SK-N-MC (cell line): ENCODE measurements at regions not wholly inside any gene's neighbourhood (a gene's known extent, or its start where the extent isn't known, plus 50 kb on each side); places are given as distances from the start of the nearest gene placed in this dataset.
A peak's percentile ranks its signal among the peaks of the same experiment; 100 is the strongest.

Experiments used
- DNase-seq: peaks from one replicate; pipeline ENCODE4 v3.0.0-alpha.2; 2011; ENCODE audit warnings: low read depth, low spot score
- H3K27ac ChIP-seq: fragments of 200-600 bp; sonication (generic); 2 replicates; pipeline ENCODE4 v1.5.1; 2016; ENCODE audit warnings: mixed run types
- H3K36me3 ChIP-seq: fragments of 200-600 bp; sonication (generic); 2 replicates; pipeline ENCODE4 v1.6.1; 2017; ENCODE audit warnings: antibody characterized with exemption, low read length, mixed read lengths; ENCODE audit not compliant: insufficient read depth
- H3K4me3 ChIP-seq: fragments of 200-600 bp; sonication (generic); 2 replicates; pipeline ENCODE4 v1.5.1; 2016
- H3K9ac ChIP-seq: fragments of 200-600 bp; sonication (generic); 2 replicates; pipeline ENCODE4 v1.8.0; 2017; ENCODE audit warnings: mixed run types, mixed read lengths; ENCODE audit not compliant: insufficient read length
- H3K9me3 ChIP-seq: fragments of 200-600 bp; sonication (generic); 2 replicates; pipeline ENCODE4 v1.6.1; 2017; ENCODE audit warnings: low read depth, mild to moderate bottlenecking, antibody characterized with exemption, low read length, moderate library complexity, mixed read lengths
- EZH2 ChIP-seq: fragments of 200-600 bp; sonication (generic); IDR thresholded peaks from one replicate; pipeline ENCODE4 v1.6.1; 2017; ENCODE audit warnings: antibody characterized with exemption
- FOXP2 ChIP-seq: optimal IDR thresholded peaks from 2 replicates; pipeline ENCODE3; 2011; ENCODE audit warnings: mild to moderate bottlenecking, moderate library complexity; ENCODE audit not compliant: insufficient read depth; ENCODE audit errors: extremely low read length, control extremely low read depth
- POLR2AphosphoS5 ChIP-seq: IDR thresholded peaks from 2 replicates; pipeline ENCODE4 v1.6.1; 2012; ENCODE audit warnings: mild to moderate bottlenecking, low read depth, low read length, borderline replicate concordance

DNA sequence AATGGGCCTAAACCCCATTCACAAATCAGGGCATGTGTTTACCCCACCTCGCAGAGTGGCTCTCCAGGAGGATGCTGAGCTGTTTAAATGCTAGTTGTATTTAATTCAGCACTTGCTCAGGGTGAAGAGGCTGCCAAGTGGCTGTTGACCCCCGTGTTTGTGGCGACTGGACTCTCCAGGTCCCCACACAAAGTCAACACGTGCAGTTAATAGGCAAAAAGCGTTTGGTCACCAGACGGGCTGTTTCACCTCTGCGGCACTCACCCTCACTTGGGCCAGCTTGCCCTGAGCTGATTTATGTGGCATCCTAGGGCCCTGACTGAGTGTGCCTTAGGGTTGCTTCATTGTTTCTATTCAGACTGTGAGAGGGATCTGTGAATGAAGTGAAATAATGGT is 152.3 kb downstream of the GAS1 start:
- TF ChIP-seq FOXP2, result no peak
- TF ChIP-seq POLR2AphosphoS5, result no peak
- TF ChIP-seq EZH2, result no peak
- Histone ChIP-seq H3K4me3 (peak overlapping the region; percentile 73), H3K27ac (peak overlapping the region; percentile 99), H3K9ac (peak overlapping the region; percentile 63), H3K9me3 (no peaks in the 10 kb centered on the region), H3K36me3 (no peaks in the 10 kb centered on the region)
- no peak for DNase-seq

DNA sequence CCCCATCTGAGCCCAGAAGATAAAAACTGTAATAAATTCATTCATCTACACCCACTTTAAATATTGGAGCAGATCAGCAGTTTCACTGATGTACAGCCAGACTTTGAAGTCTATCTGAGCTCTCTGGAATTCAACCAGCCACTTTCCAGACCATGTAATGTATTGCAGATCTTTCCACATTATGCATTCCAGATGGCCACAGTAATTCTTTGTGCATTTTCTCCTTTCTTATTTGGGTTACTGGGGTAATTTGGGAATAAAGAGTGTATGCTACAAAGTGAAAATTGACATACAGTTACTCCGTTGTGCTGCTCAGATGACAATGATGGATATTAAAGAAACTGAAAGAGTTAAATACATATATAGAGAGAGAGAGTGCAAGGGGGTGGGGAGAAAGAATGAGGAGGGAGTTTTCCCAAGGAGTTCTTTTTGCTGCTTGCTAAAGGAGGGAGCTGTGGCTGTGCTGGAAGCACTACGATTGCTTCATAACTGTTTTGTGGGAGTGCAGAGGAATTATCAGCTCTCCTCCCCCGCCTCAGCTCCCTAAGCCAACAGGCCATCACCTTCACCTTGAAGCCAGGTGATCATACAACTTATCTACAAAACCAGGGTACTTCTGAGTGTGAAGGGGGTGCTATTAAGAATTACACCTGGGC is 152.8 kb downstream of the GAS1 start:
- Histone ChIP-seq H3K4me3 (peak overlapping the region; percentile 73), H3K9ac (peak overlapping the region; percentile 63), H3K36me3 (no peaks in the 10 kb centered on the region), H3K27ac (peak overlapping the region; percentile 99), H3K9me3 (no peaks in the 10 kb centered on the region)
- DNase-seq, result peak; percentile 93
- no peak for TF ChIP-seq EZH2
- TF ChIP-seq POLR2AphosphoS5, result peak; percentile 61; the same call in 1 of the 2 replicates

DNA sequence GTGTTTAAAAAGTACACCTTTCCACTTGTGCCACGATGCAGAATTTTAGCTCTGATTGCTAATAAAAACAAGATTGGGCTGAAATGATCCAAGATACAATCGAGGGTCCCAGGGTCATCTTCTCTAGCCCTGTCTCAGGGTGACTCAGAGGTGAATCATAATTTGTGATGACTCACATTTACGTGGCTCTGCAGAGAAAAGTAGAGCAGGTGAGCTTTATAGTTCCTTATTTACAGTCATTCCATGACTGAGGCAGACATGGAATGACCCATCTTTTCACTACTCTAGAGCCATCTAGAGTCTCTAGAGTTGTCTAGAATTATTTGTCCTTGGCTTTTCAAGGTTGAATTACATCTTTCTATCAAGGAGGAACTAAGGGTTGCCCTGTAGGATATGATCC is 155.2 kb downstream of the GAS1 start:
- Histone ChIP-seq H3K9ac (no peak overlapping the region), H3K27ac (no peak overlapping the region), H3K9me3 (no peaks in the 10 kb centered on the region), H3K4me3 (no peak overlapping the region), H3K36me3 (no peaks in the 10 kb centered on the region)
- no peak for DNase-seq
- no peak for TF ChIP-seq FOXP2
- no peak for TF ChIP-seq EZH2
- no peak for TF ChIP-seq POLR2AphosphoS5

DNA sequence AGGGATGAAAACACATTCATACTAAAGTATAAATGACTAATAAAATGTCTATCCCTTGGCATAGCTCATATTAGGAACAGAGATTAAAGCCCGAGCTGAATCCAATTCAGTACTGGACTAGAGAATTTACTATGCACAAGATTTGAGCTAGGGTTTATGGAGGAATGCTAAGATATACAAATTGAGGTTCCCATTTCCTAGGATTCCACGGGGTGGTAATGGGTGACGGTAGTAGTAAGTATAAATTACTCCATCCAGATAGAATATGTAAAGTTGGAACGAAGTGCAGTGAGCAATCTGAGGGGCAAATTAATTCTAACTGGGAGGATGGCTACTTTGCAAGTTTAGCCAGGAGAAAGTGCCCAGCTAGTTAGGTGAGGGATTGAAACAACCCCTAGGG is 156.5 kb downstream of the GAS1 start:
- TF ChIP-seq EZH2 (no peak), FOXP2 (no peak), POLR2AphosphoS5 (no peak)
- peak overlapping the region; percentile 60 for H3K4me3 ChIP-seq
- H3K27ac ChIP-seq, result peak overlapping the region; percentile 90
- no peaks in the 10 kb centered on the region for H3K36me3 ChIP-seq
- no peaks in the 10 kb centered on the region for H3K9me3 ChIP-seq
- DNase-seq, result no peak
- peak overlapping the region; percentile 49 for H3K9ac ChIP-seq

DNA sequence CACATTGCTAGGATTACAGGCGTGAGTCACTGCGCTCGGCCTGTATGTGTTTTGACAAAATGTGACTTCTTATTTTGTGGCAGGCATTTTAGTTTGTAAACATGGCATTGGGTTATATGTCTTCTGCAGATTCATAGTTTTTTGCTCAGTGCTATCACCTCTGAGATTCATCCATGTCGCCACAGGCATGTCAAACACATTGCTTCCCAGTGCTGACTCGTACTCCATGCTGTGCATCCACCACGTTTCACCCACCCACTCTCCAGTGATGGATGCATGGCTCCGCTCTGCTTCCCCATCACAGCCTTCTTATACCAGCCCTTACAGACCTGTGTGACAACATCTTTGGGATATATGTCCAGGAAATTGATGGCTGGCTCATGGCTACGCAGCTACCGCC is 158.8 kb downstream of the GAS1 start:
- no peak for DNase-seq
- no peak for TF ChIP-seq EZH2
- TF ChIP-seq POLR2AphosphoS5, result no peak
- no peak for TF ChIP-seq FOXP2
- H3K9me3 ChIP-seq, result no peaks in the 10 kb centered on the region
- no peaks in the 10 kb centered on the region for H3K36me3 ChIP-seq
- H3K27ac ChIP-seq, result no peak overlapping the region
- no peak overlapping the region for H3K9ac ChIP-seq
- H3K4me3 ChIP-seq, result no peak overlapping the region

DNA sequence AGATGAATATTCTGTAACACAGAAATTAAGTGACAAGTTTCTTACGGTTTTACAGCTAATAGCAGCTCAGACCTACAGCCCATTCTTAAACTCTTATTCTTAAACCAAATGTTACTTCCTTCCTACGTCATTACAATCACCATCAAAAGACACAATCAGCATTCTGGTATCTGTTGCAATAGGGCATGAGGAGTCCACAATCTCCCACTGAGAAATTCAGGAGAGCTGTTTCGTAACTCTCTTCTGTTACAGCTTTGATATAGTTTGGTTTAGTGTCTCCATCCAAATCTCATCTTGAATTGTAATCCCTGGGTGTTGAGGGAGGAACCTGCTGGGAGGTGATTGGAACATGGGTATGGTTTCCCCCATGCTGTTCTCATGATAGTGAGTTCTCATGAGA is 163.4 kb downstream of the GAS1 start:
- Histone ChIP-seq H3K9me3 (no peaks in the 10 kb centered on the region), H3K27ac (no peak overlapping the region), H3K36me3 (no peaks in the 10 kb centered on the region), H3K9ac (no peak overlapping the region), H3K4me3 (no peak overlapping the region)
- DNase-seq, result no peak
- TF ChIP-seq FOXP2 (no peak), EZH2 (no peak), POLR2AphosphoS5 (no peak)

DNA sequence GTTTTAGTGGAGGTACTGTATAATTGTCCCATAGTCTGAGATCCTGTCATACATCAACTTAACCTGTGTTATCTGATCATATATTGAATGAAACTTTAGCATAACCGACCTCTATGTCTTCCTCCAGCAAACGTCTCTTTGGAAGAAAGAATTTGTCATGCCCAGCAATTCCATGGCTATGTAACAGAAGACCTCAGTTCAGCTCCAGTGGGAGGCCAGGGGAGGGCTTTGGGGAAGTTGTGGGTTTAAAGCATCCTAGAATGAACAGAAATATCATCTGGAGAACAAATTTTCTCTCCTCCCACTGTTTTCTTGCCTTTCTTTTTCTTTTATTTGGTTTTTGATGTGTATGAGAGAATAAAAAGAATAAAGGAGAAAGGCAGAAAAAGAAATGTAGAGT is 164.5 kb downstream of the GAS1 start:
- TF ChIP-seq EZH2 (no peak), FOXP2 (no peak), POLR2AphosphoS5 (no peak)
- H3K4me3 ChIP-seq, result no peak overlapping the region
- H3K27ac ChIP-seq, result no peak overlapping the region

DNA sequence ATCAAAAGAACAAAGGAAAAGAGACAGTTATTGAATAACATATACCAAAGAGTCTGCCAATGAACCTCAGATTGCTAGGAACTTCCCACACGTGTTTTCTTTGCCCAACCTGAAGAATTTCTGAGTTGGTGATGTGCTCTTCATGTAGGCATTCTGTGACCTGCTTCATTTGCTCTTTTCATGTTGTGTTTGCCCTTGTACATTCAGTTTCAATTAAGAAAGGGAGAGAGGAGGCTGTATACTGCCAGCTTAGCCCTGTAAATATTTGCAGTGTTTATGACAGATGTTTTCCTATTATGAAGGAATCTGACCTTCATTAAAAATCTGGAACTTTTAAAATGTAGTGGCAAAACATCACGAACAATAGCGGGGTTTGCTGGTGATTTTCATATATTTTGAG is 168.5 kb downstream of the GAS1 start:
- Histone ChIP-seq H3K27ac (no peak overlapping the region), H3K9me3 (no peaks in the 10 kb centered on the region), H3K36me3 (no peaks in the 10 kb centered on the region), H3K4me3 (no peak overlapping the region), H3K9ac (no peak overlapping the region)
- TF ChIP-seq FOXP2 (no peak), POLR2AphosphoS5 (no peak), EZH2 (no peak)
- DNase-seq, result no peak

More for the DNA sequence above, 164.5 kb downstream of the GAS1 start:
- Histone ChIP-seq H3K9ac (no peak overlapping the region), H3K36me3 (no peaks in the 10 kb centered on the region), H3K9me3 (no peaks in the 10 kb centered on the region)
- no peak for DNase-seq

DNA sequence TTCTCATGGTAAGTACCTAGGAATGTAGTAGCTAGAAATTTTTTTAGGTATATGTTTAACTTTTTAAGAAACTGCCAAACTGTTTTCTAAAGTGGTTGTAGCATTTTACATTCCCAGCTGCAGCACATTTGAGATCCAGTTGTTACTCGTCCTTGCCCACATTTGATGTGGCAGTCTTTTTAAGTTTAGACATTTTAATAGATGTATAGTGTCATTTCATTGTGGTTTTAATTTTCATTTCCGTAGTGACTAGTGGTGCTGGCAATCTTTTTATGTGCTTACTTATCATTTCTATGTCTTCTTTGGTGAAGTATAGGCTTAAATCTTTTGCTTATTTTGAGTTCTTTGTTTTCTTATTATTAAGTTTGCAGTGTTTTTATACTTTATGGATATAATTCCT is 171.6 kb downstream of the GAS1 start:
- no peaks in the 10 kb centered on the region for H3K9me3 ChIP-seq
- H3K36me3 ChIP-seq, result no peaks in the 10 kb centered on the region
- H3K9ac ChIP-seq, result no peak overlapping the region
- no peak for DNase-seq
- TF ChIP-seq POLR2AphosphoS5 (no peak), EZH2 (no peak), FOXP2 (no peak)
- H3K27ac ChIP-seq, result no peak overlapping the region
- no peak overlapping the region for H3K4me3 ChIP-seq
